Liver (tissue), 8 donors: ENCODE measurements at regions not wholly inside any gene's neighbourhood (a gene's known extent, or its start where the extent isn't known, plus 50 kb on each side); places are given as distances from the start of the nearest gene placed in this dataset.

ENCODE experiments used
- DNase-seq: peaks from one replicate; pipeline ENCODE4 v3.0.0-alpha.2; 2017; ENCODE audit warnings: low spot score
- H3K27ac ChIP-seq, 2 donors: one replicate each; pipeline ENCODE4 v1.7.0; 2013; ENCODE audit warnings: inconsistent platforms in 2 of 2, low read length in 2 of 2, control low read depth in 1 of 2, low read depth in 1 of 2, mild to moderate bottlenecking in 1 of 2
- H3K27me3 ChIP-seq, 4 donors: one replicate each; pipeline versions ENCODE4 v1.6.1 to v1.7.0; 2013; ENCODE audit warnings: low read length in 3 of 4, inconsistent platforms in 1 of 4, mild to moderate bottlenecking in 1 of 4, moderate library complexity in 1 of 4; ENCODE audit not compliant: control insufficient read depth in 4 of 4, insufficient read depth in 4 of 4
- H3K36me3 ChIP-seq, 4 donors: one replicate each; pipeline versions ENCODE4 v1.6.1 to v1.7.0; 2013; ENCODE audit warnings: low read length in 3 of 4, mild to moderate bottlenecking in 3 of 4, low read depth in 1 of 4, moderate library complexity in 1 of 4; ENCODE audit not compliant: control insufficient read depth in 4 of 4, insufficient read depth in 3 of 4
- H3K4me1 ChIP-seq, 4 donors: one replicate each; pipeline versions ENCODE4 v1.6.1 to v1.7.0; 2013; ENCODE audit warnings: low read length in 3 of 4, mild to moderate bottlenecking in 3 of 4, moderate library complexity in 1 of 4; ENCODE audit not compliant: control insufficient read depth in 4 of 4, insufficient read depth in 4 of 4
- H3K4me3 ChIP-seq, 3 donors: one replicate each; pipeline versions ENCODE4 v1.6.1 to v1.7.0; 2013; ENCODE audit warnings: low read length in 3 of 3, control low read depth in 1 of 3, low read depth in 1 of 3, mild to moderate bottlenecking in 1 of 3
- H3K9ac ChIP-seq, 2 donors: one replicate each; pipeline ENCODE4 v1.7.0; 2013; ENCODE audit warnings: low read length in 2 of 2, mild to moderate bottlenecking in 2 of 2, moderate library complexity in 2 of 2, control low read depth in 1 of 2, low read depth in 1 of 2
- H3K9me3 ChIP-seq, 4 donors: one replicate each; pipeline versions ENCODE4 v1.6.1 to v1.7.0; 2013; ENCODE audit warnings: low read length in 3 of 4; ENCODE audit not compliant: control insufficient read depth in 4 of 4
- ATF3 ChIP-seq: IDR thresholded peaks from 2 replicates; pipeline ENCODE4 v1.6.1; 2016; ENCODE audit warnings: antibody characterized with exemption
- CTCF ChIP-seq: fragments of 150-350 bp; IDR thresholded peaks from 2 replicates; pipeline ENCODE4 v1.5.1; 2017; ENCODE audit warnings: improper control_type of control experiment, low read depth, low read length; ENCODE audit not compliant: missing input control
- EGR1 ChIP-seq, 2 donors: IDR thresholded peaks; 2 replicates each; pipeline ENCODE4 v1.6.1; 2016 to 2018; ENCODE audit warnings: antibody characterized with exemption in 2 of 2, low read depth in 2 of 2
- FOXA1 ChIP-seq: IDR thresholded peaks from 2 replicates; pipeline ENCODE4 v1.6.1; 2016; ENCODE audit warnings: antibody characterized with exemption
- FOXA2 ChIP-seq: IDR thresholded peaks from 2 replicates; pipeline ENCODE4 v1.6.1; 2016; ENCODE audit warnings: antibody characterized with exemption
- GABPA ChIP-seq, 2 donors: IDR thresholded peaks in 1 of 2; conservative IDR thresholded peaks in 1 of 2; 2 replicates each; pipeline ENCODE4 v1.6.1; 2016; ENCODE audit warnings: antibody characterized with exemption in 2 of 2, mild to moderate bottlenecking in 1 of 2, moderate library complexity in 1 of 2
- HNF4G ChIP-seq: IDR thresholded peaks from 2 replicates; pipeline ENCODE4 v1.6.1; 2016; ENCODE audit warnings: antibody characterized with exemption
- JUND ChIP-seq, 2 donors: IDR thresholded peaks; 2 replicates each; pipeline ENCODE4 v1.6.1; 2016; ENCODE audit warnings: antibody characterized with exemption in 2 of 2
- MAX ChIP-seq: IDR thresholded peaks from 2 replicates; pipeline ENCODE4 v1.6.1; 2016; ENCODE audit warnings: antibody characterized with exemption
- NR2F2 ChIP-seq: IDR thresholded peaks from 2 replicates; pipeline ENCODE4 v1.6.1; 2016; ENCODE audit warnings: antibody characterized with exemption
- RAD21 ChIP-seq, 2 donors: IDR thresholded peaks; 2 replicates each; pipeline ENCODE4 v1.6.1; 2016; ENCODE audit warnings: antibody characterized with exemption in 2 of 2, mild to moderate bottlenecking in 2 of 2
- RXRA ChIP-seq, 2 donors: IDR thresholded peaks; 2 replicates each; pipeline ENCODE4 v1.6.1; 2017 to 2018; ENCODE audit warnings: antibody characterized with exemption in 2 of 2, mild to moderate bottlenecking in 1 of 2
- SP1 ChIP-seq: IDR thresholded peaks from 2 replicates; pipeline ENCODE4 v1.6.1; 2018; ENCODE audit warnings: antibody characterized with exemption, mild to moderate bottlenecking
- TAF1 ChIP-seq: conservative IDR thresholded peaks from 2 replicates; pipeline ENCODE4 v1.6.1; 2016; ENCODE audit warnings: antibody characterized with exemption, mild to moderate bottlenecking
- YY1 ChIP-seq: IDR thresholded peaks from 2 replicates; pipeline ENCODE4 v1.6.1; 2016; ENCODE audit warnings: antibody characterized with exemption, mild to moderate bottlenecking
- WGBS: extraction: QIAGEN DNeasy Blood & Tissue Kit; methylation state at CpG from one replicate; pipeline ENCODE4 v1.1.7; 2013; 5-methylcytosine and 5-hydroxymethylcytosine counted together
- TF ChIP-seq, protein P1 (sequence below): IDR thresholded peaks from 2 replicates; pipeline ENCODE4 v1.6.1; 2016; ENCODE audit warnings: antibody characterized with exemption, mild to moderate bottlenecking
- TF ChIP-seq, protein P2 (sequence below): IDR thresholded peaks from 2 replicates; pipeline ENCODE4 v1.6.1; 2016; ENCODE audit warnings: antibody characterized with exemption
- donor health status: healthy.
- donor health status: healthy.
- donor health status: healthy.
- donor health status: healthy.
- donor health status: healthy.

DNA sequence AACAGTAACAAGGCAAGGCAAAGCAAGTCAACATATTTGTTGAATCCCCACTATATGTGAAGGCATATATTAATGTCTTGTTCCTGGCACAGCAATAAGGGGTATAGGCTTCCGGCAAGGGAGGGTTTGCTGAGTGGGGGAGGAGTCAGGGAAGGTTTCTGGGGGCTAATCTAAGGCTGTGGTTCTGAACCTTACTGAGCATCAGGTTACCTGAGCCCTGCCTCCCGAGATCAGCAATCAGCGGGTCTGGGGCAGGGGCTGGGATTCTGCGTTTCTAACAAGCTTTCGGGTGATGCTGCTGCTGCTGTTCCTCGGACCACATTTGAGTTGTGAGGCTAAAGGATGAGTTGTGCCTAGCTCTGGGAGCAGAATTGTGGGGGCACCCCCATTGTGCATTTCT, 401.7 kb upstream of the SPRED2 start:
- WGBS: 71% methylated on average over 6 of the region's 6 CpGs
- Histone ChIP-seq H3K9me3 (no peaks in the 10 kb centered on the region), H3K9ac (no peak overlapping the region), H3K27me3 (no peaks in the 10 kb centered on the region), H3K27ac (no peak overlapping the region), H3K4me3 (no peak overlapping the region), H3K4me1 (no peaks in the 10 kb centered on the region), H3K36me3 (no peaks in the 10 kb centered on the region)
- DNase-seq: no peak
- TF ChIP-seq HNF4G (no peak), GABPA (IDR thresholded peaks at IDR 0.05 in 1 of 2, conservative IDR thresholded peaks at IDR 0.05 in 1 of 2) (no peak), ATF3 (no peak), SP1 (no peak), RXRA (IDR thresholded peaks at IDR 0.05) (no peak), RAD21 (IDR thresholded peaks at IDR 0.05) (no peak), NR2F2 (no peak), EGR1 (IDR thresholded peaks at IDR 0.05; ENCODE audit: low read depth in 2 of 2) (no peak), JUND (IDR thresholded peaks at IDR 0.05) (no peak), FOXA1 (no peak), FOXA2 (no peak), YY1 (no peak), CTCF (no peak), TAF1 (no peak), MAX (no peak)
- TF ChIP-seq, protein P1, sequence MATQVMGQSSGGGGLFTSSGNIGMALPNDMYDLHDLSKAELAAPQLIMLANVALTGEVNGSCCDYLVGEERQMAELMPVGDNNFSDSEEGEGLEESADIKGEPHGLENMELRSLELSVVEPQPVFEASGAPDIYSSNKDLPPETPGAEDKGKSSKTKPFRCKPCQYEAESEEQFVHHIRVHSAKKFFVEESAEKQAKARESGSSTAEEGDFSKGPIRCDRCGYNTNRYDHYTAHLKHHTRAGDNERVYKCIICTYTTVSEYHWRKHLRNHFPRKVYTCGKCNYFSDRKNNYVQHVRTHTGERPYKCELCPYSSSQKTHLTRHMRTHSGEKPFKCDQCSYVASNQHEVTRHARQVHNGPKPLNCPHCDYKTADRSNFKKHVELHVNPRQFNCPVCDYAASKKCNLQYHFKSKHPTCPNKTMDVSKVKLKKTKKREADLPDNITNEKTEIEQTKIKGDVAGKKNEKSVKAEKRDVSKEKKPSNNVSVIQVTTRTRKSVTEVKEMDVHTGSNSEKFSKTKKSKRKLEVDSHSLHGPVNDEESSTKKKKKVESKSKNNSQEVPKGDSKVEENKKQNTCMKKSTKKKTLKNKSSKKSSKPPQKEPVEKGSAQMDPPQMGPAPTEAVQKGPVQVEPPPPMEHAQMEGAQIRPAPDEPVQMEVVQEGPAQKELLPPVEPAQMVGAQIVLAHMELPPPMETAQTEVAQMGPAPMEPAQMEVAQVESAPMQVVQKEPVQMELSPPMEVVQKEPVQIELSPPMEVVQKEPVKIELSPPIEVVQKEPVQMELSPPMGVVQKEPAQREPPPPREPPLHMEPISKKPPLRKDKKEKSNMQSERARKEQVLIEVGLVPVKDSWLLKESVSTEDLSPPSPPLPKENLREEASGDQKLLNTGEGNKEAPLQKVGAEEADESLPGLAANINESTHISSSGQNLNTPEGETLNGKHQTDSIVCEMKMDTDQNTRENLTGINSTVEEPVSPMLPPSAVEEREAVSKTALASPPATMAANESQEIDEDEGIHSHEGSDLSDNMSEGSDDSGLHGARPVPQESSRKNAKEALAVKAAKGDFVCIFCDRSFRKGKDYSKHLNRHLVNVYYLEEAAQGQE: no peak
- TF ChIP-seq, protein P2, sequence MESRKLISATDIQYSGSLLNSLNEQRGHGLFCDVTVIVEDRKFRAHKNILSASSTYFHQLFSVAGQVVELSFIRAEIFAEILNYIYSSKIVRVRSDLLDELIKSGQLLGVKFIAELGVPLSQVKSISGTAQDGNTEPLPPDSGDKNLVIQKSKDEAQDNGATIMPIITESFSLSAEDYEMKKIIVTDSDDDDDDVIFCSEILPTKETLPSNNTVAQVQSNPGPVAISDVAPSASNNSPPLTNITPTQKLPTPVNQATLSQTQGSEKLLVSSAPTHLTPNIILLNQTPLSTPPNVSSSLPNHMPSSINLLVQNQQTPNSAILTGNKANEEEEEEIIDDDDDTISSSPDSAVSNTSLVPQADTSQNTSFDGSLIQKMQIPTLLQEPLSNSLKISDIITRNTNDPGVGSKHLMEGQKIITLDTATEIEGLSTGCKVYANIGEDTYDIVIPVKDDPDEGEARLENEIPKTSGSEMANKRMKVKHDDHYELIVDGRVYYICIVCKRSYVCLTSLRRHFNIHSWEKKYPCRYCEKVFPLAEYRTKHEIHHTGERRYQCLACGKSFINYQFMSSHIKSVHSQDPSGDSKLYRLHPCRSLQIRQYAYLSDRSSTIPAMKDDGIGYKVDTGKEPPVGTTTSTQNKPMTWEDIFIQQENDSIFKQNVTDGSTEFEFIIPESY: no peak

GRCh38 chr2:65831509-65831908, 399.1 kb upstream of the SPRED2 start:
- DNase-seq: no peak
- Histone ChIP-seq H3K27me3 (no peaks in the 10 kb centered on the region), H3K9ac (no peak overlapping the region), H3K4me3 (no peak overlapping the region), H3K27ac (no peak overlapping the region), H3K4me1 (no peaks in the 10 kb centered on the region), H3K36me3 (no peaks in the 10 kb centered on the region), H3K9me3 (no peaks in the 10 kb centered on the region)
- TF ChIP-seq, protein P2: no peak
- no peak for TF ChIP-seq MAX
- TF ChIP-seq, protein P1: no peak
- WGBS: 81% methylated on average over 1 of the region's 1 CpG
